ENCODE measurements at regions not wholly inside any gene's neighbourhood (a gene's known extent, or its start where the extent isn't known, plus 50 kb on each side); places are given as distances from the start of the nearest gene placed in this dataset.

- TF ChIP-seq CTCF (IDR thresholded peaks at IDR 0.05; ENCODE audit: insufficient read depth, low read depth, low read length) = no peak
- no peak for DNase-seq (ENCODE audit: low read depth)
- no peak overlapping the region for H3K4me3 ChIP-seq (ENCODE audit: low read depth, low read length)
Measured at GRCh38 chr10:78654047-78654590, 414.6 kb upstream of the ZMIZ1 start.

GRCh38 chr10:78655979-78656378 lies 412.8 kb upstream of the ZMIZ1 start:
- TF ChIP-seq CTCF (IDR thresholded peaks at IDR 0.05; ENCODE audit: insufficient read depth, low read depth, low read length) = no peak
- DNase-seq (ENCODE audit: low read depth) = no peak
- no peak overlapping the region for H3K4me3 ChIP-seq (ENCODE audit: low read depth, low read length)

GRCh38 chr10:78656417-78657162 lies 412.2 kb upstream of the ZMIZ1 start:
- no peak overlapping the region for H3K4me3 ChIP-seq (ENCODE audit: low read depth, low read length)
- no peak for DNase-seq (ENCODE audit: low read depth)
- no peak for TF ChIP-seq CTCF (IDR thresholded peaks at IDR 0.05; ENCODE audit: insufficient read depth, low read depth, low read length)

GRCh38 chr10:78657163-78657861 lies 411.5 kb upstream of the ZMIZ1 start:
- no peak overlapping the region for H3K4me3 ChIP-seq (ENCODE audit: low read depth, low read length)
- peak; percentile 59 for DNase-seq (ENCODE audit: low read depth)
- peak; percentile 82 for TF ChIP-seq CTCF (IDR thresholded peaks at IDR 0.05; ENCODE audit: insufficient read depth, low read depth, low read length)

- no peak for DNase-seq (ENCODE audit: low read depth)
- no peak overlapping the region for H3K4me3 ChIP-seq (ENCODE audit: low read depth, low read length)
- TF ChIP-seq CTCF (IDR thresholded peaks at IDR 0.05; ENCODE audit: insufficient read depth, low read depth, low read length) = no peak
Measured at GRCh38 chr10:78657862-78658165, 411.0 kb upstream of the ZMIZ1 start.

- no peak for TF ChIP-seq CTCF (IDR thresholded peaks at IDR 0.05; ENCODE audit: insufficient read depth, low read depth, low read length)
- DNase-seq (ENCODE audit: low read depth) = no peak
Measured at GRCh38 chr10:78658645-78659597, 409.8 kb upstream of the ZMIZ1 start.

More at GRCh38 chr10:78658645-78659597, 409.8 kb upstream of the ZMIZ1 start:
- no peak overlapping the region for H3K4me3 ChIP-seq (ENCODE audit: low read depth, low read length)

Data from fibroblast of villous mesenchyme (primary cell).